K562 (cell line): ENCODE measurements at regions not wholly inside any gene's neighbourhood (a gene's known extent, or its start where the extent isn't known, plus 50 kb on each side); places are given as distances from the start of the nearest gene placed in this dataset.
A peak's percentile ranks its signal among the peaks of the same experiment; 100 is the strongest.

Experiments used
- CEBPB ChIP-seq: fragments of 450-650 bp; IDR thresholded peaks from 2 replicates; pipeline ENCODE4 v1.6.1; 2016; ENCODE audit warnings: missing genetic modification characterization, missing compliant biosample characterization
- HMG20B ChIP-seq: fragments of 250-450 bp; sonication (Bioruptor Pico); IDR thresholded peaks from 2 replicates; pipeline ENCODE4 v1.5.0; 2021; ENCODE audit warnings: mild to moderate bottlenecking
- L3MBTL2 ChIP-seq: fragments of 450-650 bp; IDR thresholded peaks from 2 replicates; pipeline ENCODE4 v1.6.1; 2016; ENCODE audit warnings: mild to moderate bottlenecking, moderate library complexity
- NCOA2 ChIP-seq, 2 experiments: fragments of 450-650 bp; IDR thresholded peaks; 2 replicates each; pipeline ENCODE4 v1.6.1; 2018; ENCODE audit warnings: mild to moderate bottlenecking in 2 of 2, moderate library complexity in 1 of 2; ENCODE audit not compliant: partially characterized antibody in 2 of 2
- SRSF3 ChIP-seq: fragments of 200-400 bp; formaldehyde crosslinking; IDR thresholded peaks from 2 replicates; pipeline ENCODE4 v1.6.1; 2016; ENCODE audit warnings: mild to moderate bottlenecking, low read length, moderate library complexity; ENCODE audit not compliant: insufficient read depth
- STAT5A ChIP-seq: IDR thresholded peaks from 2 replicates; pipeline ENCODE4 v1.6.1; 2012; ENCODE audit warnings: low read length, inconsistent platforms, borderline replicate concordance
- TRIM24 ChIP-seq, 2 experiments: fragments of 450-650 bp; IDR thresholded peaks; 2 replicates each; pipeline ENCODE4 v1.6.1; 2016
- ZNF175 ChIP-seq: fragments of 200-800 bp; sonication (Bioruptor generic); IDR thresholded peaks from 2 replicates; pipeline ENCODE4 v1.6.1; 2016; ENCODE audit warnings: low read depth, mild to moderate bottlenecking, missing genetic modification characterization, missing compliant biosample characterization
- ZNF184 ChIP-seq: sonication (generic); formaldehyde crosslinking; IDR thresholded peaks from 2 replicates; pipeline ENCODE4 v1.5.0; 2020; ENCODE audit warnings: missing genetic modification reagents
- ZNF75A ChIP-seq: fragments of 450-650 bp; formaldehyde crosslinking; IDR thresholded peaks from 2 replicates; pipeline ENCODE4 v1.4.0; 2020; ENCODE audit warnings: mild to moderate bottlenecking
- TF ChIP-seq, protein P1 (sequence below): fragments of 450-650 bp; IDR thresholded peaks from 2 replicates; pipeline ENCODE4 v1.6.1; 2016; ENCODE audit warnings: missing biosample characterization, missing genetic modification characterization
- TF ChIP-seq, protein P2 (sequence below), 2 experiments: fragments of 450-650 bp in 1 of 2; sonication (generic) in 1 of 2; formaldehyde crosslinking in 1 of 2; IDR thresholded peaks; 2 replicates each; pipeline versions ENCODE4 v1.7.1 to v1.9.0; 2016 to 2022; ENCODE audit warnings: inconsistent platforms in 1 of 2, mild to moderate bottlenecking in 1 of 2, missing genetic modification reagents in 1 of 2
- TF ChIP-seq, protein P3 (sequence below): fragments of 250-450 bp; sonication (Bioruptor Pico); IDR thresholded peaks from 2 replicates; pipeline ENCODE4 v1.5.0; 2021
- TF ChIP-seq, protein P4 (sequence below): fragments of 250-450 bp; sonication (Bioruptor Pico); IDR thresholded peaks from 2 replicates; pipeline ENCODE4 v1.8.0; 2021; ENCODE audit warnings: mild to moderate bottlenecking, moderate library complexity

DNA sequence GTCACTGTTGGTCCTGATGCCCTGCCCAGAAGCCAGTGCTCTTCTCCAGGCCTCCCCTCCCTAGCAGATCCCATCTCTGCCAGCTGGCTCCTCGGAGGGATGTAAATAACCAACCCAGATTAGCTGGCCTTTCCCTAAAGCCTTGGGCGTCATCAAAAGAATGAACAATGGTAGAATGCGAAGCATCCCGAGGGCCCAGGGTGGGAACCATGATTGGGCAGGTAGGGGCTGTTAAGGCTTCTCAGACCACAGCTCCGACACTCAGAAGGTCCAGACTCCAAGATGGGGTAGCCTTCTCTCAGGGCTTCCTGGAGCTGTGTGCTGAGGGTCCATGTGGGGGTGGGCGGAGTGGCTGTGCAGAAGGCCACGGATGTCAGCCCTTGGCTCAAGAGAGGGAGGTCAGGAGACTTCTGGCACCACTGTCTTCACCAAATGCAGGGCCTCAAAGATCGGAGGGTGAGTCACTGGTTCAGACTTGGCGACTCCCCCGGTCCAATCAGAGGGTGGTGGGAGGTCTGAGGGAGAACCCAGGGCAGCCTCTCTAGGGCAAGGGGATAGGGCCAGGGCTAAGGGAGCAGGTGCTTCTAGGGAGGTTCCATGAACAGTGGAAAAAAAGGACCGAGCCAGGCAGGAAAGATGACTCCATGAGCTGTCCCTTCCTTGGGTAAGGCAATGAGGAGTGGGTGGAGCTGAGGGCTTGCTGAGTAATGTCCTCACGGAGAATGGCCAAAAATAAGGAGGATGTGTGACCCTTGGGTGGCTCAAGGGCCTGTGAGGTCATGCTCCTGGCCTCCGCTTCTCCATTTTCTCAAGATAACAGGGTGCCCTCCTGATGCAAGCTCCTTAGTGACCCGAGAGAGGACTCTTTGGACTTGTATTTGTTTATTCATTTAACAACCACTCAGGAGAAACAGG, 58.4 kb upstream of the EPS8L3 start (continued):
- TF ChIP-seq, protein P1, sequence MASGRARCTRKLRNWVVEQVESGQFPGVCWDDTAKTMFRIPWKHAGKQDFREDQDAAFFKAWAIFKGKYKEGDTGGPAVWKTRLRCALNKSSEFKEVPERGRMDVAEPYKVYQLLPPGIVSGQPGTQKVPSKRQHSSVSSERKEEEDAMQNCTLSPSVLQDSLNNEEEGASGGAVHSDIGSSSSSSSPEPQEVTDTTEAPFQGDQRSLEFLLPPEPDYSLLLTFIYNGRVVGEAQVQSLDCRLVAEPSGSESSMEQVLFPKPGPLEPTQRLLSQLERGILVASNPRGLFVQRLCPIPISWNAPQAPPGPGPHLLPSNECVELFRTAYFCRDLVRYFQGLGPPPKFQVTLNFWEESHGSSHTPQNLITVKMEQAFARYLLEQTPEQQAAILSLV: 0 out of 2 replicates have a peak, but pooled peaks have one; percentile 24
- TF ChIP-seq NCOA2 (IDR thresholded peaks at IDR 0.05; ENCODE audit: partially characterized antibody in 2 of 2) (no peak), L3MBTL2 (peak; percentile 86; the same call in 1 of the 2 replicates), TRIM24 (IDR thresholded peaks at IDR 0.05) (peak; percentile 10 to 40; a peak in 2 of 4 replicates), ZNF184 (CRISPR knock-in tag) (no peak), ZNF75A (CRISPR knock-in tag) (no peak), STAT5A (no peak), CEBPB (tag) (peak; percentile 67), ZNF175 (CRISPR knock-in tag) (peak; percentile 92), HMG20B (CRISPR knock-in tag) (no peak), SRSF3 (0 out of 2 replicates have a peak, but pooled peaks have one; percentile 55)
- TF ChIP-seq, protein P2, sequence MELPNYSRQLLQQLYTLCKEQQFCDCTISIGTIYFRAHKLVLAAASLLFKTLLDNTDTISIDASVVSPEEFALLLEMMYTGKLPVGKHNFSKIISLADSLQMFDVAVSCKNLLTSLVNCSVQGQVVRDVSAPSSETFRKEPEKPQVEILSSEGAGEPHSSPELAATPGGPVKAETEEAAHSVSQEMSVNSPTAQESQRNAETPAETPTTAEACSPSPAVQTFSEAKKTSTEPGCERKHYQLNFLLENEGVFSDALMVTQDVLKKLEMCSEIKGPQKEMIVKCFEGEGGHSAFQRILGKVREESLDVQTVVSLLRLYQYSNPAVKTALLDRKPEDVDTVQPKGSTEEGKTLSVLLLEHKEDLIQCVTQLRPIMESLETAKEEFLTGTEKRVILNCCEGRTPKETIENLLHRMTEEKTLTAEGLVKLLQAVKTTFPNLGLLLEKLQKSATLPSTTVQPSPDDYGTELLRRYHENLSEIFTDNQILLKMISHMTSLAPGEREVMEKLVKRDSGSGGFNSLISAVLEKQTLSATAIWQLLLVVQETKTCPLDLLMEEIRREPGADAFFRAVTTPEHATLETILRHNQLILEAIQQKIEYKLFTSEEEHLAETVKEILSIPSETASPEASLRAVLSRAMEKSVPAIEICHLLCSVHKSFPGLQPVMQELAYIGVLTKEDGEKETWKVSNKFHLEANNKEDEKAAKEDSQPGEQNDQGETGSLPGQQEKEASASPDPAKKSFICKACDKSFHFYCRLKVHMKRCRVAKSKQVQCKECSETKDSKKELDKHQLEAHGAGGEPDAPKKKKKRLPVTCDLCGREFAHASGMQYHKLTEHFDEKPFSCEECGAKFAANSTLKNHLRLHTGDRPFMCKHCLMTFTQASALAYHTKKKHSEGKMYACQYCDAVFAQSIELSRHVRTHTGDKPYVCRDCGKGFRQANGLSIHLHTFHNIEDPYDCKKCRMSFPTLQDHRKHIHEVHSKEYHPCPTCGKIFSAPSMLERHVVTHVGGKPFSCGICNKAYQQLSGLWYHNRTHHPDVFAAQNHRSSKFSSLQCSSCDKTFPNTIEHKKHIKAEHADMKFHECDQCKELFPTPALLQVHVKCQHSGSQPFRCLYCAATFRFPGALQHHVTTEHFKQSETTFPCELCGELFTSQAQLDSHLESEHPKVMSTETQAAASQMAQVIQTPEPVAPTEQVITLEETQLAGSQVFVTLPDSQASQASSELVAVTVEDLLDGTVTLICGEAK (IDR thresholded peaks at IDR 0.05): no peak; the same call in 1 of the 2 replicates
- TF ChIP-seq, protein P2 (CRISPR knock-in tag; IDR thresholded peaks at IDR 0.05): no peak
- TF ChIP-seq, protein P3, sequence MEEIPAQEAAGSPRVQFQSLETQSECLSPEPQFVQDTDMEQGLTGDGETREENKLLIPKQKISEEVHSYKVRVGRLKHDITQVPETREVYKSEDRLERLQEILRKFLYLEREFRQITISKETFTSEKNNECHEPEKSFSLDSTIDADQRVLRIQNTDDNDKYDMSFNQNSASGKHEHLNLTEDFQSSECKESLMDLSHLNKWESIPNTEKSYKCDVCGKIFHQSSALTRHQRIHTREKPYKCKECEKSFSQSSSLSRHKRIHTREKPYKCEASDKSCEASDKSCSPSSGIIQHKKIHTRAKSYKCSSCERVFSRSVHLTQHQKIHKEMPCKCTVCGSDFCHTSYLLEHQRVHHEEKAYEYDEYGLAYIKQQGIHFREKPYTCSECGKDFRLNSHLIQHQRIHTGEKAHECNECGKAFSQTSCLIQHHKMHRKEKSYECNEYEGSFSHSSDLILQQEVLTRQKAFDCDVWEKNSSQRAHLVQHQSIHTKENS: no peak
- TF ChIP-seq, protein P4, sequence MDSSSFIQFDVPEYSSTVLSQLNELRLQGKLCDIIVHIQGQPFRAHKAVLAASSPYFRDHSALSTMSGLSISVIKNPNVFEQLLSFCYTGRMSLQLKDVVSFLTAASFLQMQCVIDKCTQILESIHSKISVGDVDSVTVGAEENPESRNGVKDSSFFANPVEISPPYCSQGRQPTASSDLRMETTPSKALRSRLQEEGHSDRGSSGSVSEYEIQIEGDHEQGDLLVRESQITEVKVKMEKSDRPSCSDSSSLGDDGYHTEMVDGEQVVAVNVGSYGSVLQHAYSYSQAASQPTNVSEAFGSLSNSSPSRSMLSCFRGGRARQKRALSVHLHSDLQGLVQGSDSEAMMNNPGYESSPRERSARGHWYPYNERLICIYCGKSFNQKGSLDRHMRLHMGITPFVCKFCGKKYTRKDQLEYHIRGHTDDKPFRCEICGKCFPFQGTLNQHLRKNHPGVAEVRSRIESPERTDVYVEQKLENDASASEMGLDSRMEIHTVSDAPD (CRISPR knock-in tag): peak; percentile 18; the same call in 1 of the 2 replicates
